ENCODE measurements at regions not wholly inside any gene's neighbourhood (a gene's known extent, or its start where the extent isn't known, plus 50 kb on each side); places are given as distances from the start of the nearest gene placed in this dataset.
A peak's percentile ranks its signal among the peaks of the same experiment; 100 is the strongest.

DNA sequence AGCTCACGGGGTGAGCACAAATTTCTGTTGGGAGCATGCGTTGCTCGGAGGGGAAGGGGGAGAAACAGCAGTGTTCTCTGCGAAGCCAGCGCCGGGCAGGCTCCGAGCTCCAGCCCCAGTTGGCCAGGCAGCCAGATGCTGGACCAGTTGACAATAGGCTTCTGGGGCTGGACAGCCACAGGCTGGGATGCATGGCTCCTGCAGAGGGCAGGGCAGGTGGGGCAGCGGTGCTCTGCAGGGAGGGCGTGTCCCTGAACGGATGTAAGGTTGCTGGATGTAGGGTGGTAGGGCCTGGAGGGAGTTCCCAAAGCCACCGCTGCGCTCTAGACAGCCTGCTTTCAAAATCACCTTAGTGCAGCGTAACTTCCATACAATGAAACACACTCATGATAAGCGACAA, 574.9 kb downstream of the GLRX3 start:
- peak; percentile 55 for ATAC-seq
- BruUV-seq (replicated peaks) = no TSS peak
- Histone ChIP-seq H3K4me1 (ENCODE audit: control insufficient read depth, insufficient read depth, low read length) (no peaks in the 10 kb centered on the region), H3K9me3 (ENCODE audit: control insufficient read depth, insufficient read depth, low read depth, low read length) (no peaks in the 10 kb centered on the region), H3K27ac (ENCODE audit: low read length) (no peak overlapping the region), H3K4me3 (ENCODE audit: low read depth in 2 of 2, low read length in 2 of 2) (no peak overlapping the region), H3K36me3 (ENCODE audit: control insufficient read depth, insufficient read depth, low read length) (no peaks in the 10 kb centered on the region), H3K27me3 (ENCODE audit: control insufficient read depth, insufficient read depth, low read length) (peaks cover 2% of the 10 kb centered on the region; the same call in 1 of the 2 replicates)
- DNase-seq (ENCODE audit: low read depth, low spot score) = no peak
- no peak for TF ChIP-seq POLR2AphosphoS5 (IDR thresholded peaks at IDR 0.05; ENCODE audit: low read depth, low read length)
- TF ChIP-seq TCF7L2 (IDR thresholded peaks at IDR 0.05; ENCODE audit: low read depth, low read length) = no peak
- TF ChIP-seq, protein P1, sequence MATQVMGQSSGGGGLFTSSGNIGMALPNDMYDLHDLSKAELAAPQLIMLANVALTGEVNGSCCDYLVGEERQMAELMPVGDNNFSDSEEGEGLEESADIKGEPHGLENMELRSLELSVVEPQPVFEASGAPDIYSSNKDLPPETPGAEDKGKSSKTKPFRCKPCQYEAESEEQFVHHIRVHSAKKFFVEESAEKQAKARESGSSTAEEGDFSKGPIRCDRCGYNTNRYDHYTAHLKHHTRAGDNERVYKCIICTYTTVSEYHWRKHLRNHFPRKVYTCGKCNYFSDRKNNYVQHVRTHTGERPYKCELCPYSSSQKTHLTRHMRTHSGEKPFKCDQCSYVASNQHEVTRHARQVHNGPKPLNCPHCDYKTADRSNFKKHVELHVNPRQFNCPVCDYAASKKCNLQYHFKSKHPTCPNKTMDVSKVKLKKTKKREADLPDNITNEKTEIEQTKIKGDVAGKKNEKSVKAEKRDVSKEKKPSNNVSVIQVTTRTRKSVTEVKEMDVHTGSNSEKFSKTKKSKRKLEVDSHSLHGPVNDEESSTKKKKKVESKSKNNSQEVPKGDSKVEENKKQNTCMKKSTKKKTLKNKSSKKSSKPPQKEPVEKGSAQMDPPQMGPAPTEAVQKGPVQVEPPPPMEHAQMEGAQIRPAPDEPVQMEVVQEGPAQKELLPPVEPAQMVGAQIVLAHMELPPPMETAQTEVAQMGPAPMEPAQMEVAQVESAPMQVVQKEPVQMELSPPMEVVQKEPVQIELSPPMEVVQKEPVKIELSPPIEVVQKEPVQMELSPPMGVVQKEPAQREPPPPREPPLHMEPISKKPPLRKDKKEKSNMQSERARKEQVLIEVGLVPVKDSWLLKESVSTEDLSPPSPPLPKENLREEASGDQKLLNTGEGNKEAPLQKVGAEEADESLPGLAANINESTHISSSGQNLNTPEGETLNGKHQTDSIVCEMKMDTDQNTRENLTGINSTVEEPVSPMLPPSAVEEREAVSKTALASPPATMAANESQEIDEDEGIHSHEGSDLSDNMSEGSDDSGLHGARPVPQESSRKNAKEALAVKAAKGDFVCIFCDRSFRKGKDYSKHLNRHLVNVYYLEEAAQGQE (IDR thresholded peaks at IDR 0.05; ENCODE audit: insufficient read depth in 1 of 2, low read depth in 2 of 2, low read length in 1 of 2) = no peak
- TF ChIP-seq, protein P2, sequence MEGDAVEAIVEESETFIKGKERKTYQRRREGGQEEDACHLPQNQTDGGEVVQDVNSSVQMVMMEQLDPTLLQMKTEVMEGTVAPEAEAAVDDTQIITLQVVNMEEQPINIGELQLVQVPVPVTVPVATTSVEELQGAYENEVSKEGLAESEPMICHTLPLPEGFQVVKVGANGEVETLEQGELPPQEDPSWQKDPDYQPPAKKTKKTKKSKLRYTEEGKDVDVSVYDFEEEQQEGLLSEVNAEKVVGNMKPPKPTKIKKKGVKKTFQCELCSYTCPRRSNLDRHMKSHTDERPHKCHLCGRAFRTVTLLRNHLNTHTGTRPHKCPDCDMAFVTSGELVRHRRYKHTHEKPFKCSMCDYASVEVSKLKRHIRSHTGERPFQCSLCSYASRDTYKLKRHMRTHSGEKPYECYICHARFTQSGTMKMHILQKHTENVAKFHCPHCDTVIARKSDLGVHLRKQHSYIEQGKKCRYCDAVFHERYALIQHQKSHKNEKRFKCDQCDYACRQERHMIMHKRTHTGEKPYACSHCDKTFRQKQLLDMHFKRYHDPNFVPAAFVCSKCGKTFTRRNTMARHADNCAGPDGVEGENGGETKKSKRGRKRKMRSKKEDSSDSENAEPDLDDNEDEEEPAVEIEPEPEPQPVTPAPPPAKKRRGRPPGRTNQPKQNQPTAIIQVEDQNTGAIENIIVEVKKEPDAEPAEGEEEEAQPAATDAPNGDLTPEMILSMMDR (IDR thresholded peaks at IDR 0.05) = no peak
- TF ChIP-seq SIN3A (IDR thresholded peaks at IDR 0.05; ENCODE audit: borderline replicate concordance, insufficient read depth, low read depth, low read length) = no peak
- CTCF ChIA-PET = interaction anchor here (0.7 kb wide), 1 partner anchor 12 kb away, joined by 4 read pairs; no protein-coding TSS in a partner anchor
- intact Hi-C loops (cut with micrococcal nuclease; ENCODE audit: unreplicated experiment) = no loop called here
- in situ Hi-C loops (cut with HindIII; ENCODE audit: low pct_unique_long_range_greater_than_20kb, low sequenced_read_pairs) = no loop called here
- POLR2A ChIA-PET = no interaction called here

DNA sequence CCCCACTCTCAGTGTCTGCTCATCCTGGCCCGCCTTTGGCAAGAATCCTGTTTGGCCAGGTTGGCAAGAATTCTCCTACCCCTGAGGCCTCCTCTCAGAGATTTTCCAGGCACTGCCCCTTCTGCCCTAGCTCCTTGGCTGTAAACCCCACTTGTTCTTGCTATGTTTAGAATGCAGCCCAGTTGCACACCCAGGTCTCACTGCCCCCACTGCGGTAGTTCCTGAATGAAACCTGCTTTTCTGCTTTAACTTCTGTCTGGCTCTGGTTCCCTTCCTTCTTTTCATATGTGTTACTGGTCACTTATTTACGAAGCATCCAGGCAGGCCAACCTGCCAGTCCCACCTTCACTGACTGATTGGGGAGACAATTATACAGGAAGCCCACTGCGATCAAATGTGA, 576.9 kb downstream of the GLRX3 start:
- H3K4me3 ChIP-seq (ENCODE audit: low read depth in 2 of 2, low read length in 2 of 2) = no peak overlapping the region
- no peaks in the 10 kb centered on the region for H3K4me1 ChIP-seq (ENCODE audit: control insufficient read depth, insufficient read depth, low read length)
- ATAC-seq = no peak
- BruUV-seq (replicated peaks) = no TSS peak
- no peaks in the 10 kb centered on the region for H3K9me3 ChIP-seq (ENCODE audit: control insufficient read depth, insufficient read depth, low read depth, low read length)
- ChIA-PET POLR2A (no interaction called here), CTCF (no interaction called here)
- H3K27me3 ChIP-seq (ENCODE audit: control insufficient read depth, insufficient read depth, low read length) = peaks cover 2% of the 10 kb centered on the region
- in situ Hi-C loops (cut with HindIII; ENCODE audit: low pct_unique_long_range_greater_than_20kb, low sequenced_read_pairs) = no loop called here
- H3K27ac ChIP-seq (ENCODE audit: low read length) = no peak overlapping the region
- no peak for DNase-seq (ENCODE audit: low read depth, low spot score)
- intact Hi-C loops (cut with micrococcal nuclease; ENCODE audit: unreplicated experiment) = no loop called here
- H3K36me3 ChIP-seq (ENCODE audit: control insufficient read depth, insufficient read depth, low read length) = no peaks in the 10 kb centered on the region
- TF ChIP-seq, protein P1 (IDR thresholded peaks at IDR 0.05; ENCODE audit: insufficient read depth in 1 of 2, low read depth in 2 of 2, low read length in 1 of 2) = no peak
- TF ChIP-seq TCF7L2 (IDR thresholded peaks at IDR 0.05; ENCODE audit: low read depth, low read length) (no peak), POLR2AphosphoS5 (IDR thresholded peaks at IDR 0.05; ENCODE audit: low read depth, low read length) (no peak), SIN3A (IDR thresholded peaks at IDR 0.05; ENCODE audit: borderline replicate concordance, insufficient read depth, low read depth, low read length) (no peak)
- TF ChIP-seq, protein P2 (IDR thresholded peaks at IDR 0.05) = no peak
